GM21367 (cell line): ENCODE measurements at regions not wholly inside any gene's neighbourhood (a gene's known extent, or its start where the extent isn't known, plus 50 kb on each side); places are given as distances from the start of the nearest gene placed in this dataset.
"Not testable (repeated sequence)": the region's sequence is repeated elsewhere in the genome, so short reads cannot be mapped to it uniquely, and the experiment has no call there.

Experiments
- ATAC-seq: cut with Tn5 transposase; IDR thresholded peaks from one replicate; pipeline ENCODE4 v1.9.1; 2021; ENCODE audit not compliant: unreplicated experiment

GRCh38 chr22:49660321-49660720 lies 167.4 kb downstream of the BRD1 start:
- no peak for ATAC-seq

DNA sequence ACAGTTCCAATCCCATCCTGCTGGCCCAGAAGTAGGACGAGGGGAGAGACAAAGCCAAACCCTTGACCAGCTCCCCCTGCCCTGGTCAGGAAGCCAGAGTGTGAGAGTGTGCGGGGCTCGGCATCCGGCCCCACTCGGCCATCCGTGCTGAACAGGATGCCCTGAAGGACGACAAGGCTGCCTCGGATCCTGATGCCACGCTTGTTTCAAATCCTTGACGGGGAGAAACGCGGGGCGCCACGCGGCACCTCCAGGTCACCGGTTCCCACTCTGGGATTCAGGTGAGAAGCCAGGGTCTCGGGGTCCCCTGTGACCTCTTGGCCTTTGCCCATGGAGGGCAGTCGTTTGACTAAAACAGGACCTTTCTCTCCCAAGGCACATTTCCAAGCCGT lies 167.8 kb downstream of the BRD1 start:
- no peak for ATAC-seq

DNA sequence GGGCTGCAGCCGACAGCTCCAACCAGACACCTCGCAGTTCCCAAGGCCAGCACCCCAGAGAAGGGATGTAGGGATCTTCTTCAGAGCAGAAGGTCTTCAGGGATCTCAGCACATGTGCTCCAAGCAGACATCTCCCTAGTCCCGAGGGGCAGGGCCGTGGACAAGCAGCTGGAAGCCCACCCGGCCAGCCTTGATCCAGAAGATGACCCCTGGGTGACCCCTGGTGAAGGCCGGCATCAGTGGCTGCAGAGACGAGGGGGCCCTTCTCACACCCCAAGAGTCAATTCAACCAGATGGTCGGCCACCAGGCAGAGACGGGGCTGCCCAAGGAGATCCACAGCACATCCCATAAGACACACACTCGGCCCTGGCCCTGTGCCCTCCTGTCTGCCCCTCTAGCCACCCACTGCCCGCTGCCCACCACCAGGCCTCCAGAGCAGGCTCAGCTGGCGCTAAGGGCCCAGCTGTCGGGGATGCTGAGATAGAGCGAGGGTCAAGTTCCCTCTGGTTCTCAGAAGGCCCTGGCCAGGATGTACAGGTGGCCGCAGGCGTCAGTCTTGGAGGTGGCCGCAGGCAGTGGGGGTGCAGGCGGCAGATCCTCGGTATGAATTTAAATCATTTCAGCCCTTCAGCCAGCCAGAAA lies 168.3 kb downstream of the BRD1 start:
- no peak for ATAC-seq

- ATAC-seq: no peak
Measured at GRCh38 chr22:49658902-49659280, 168.8 kb downstream of the BRD1 start.

GRCh38 chr22:49657974-49658590 lies 169.6 kb downstream of the BRD1 start:
- ATAC-seq: no peak

DNA sequence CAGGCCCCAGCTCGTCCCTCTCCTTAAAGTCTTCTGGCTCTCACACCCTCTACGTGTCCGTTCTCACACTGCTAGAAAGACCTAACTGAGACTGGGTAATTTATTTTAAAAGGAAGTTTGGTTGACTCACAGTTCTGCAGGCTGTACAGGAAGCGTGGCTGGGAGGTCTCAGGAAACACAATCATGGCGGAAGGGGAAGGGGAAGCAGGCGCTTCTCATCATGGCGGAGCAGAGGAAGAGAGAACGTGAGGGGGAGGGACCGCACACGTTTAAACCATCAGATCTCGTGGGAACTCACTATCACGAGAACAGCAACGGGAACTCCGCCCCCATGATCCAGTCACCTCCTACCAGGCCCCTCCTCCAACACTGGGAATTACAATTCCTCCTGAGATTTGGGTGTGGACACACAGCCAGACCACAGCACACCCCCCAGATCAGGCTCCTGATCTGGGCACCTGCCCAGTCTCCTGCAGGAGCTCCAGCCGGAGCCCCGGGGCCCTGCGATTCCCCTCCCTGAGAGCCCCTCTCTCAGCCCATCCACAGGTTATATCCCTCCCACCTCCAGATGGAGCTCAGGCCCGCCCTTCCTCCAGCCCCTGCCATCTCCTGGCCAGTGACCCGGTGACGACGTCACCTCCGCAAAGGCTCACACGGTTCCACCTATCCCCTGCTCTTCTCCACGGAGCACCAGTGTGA lies 170.2 kb downstream of the BRD1 start:
- no peak for ATAC-seq

- not testable (repeated sequence) for ATAC-seq
Measured at GRCh38 chr22:49656883-49657274, 170.8 kb downstream of the BRD1 start.

- no peak for ATAC-seq
Measured at GRCh38 chr22:49656291-49656851, 171.3 kb downstream of the BRD1 start.

DNA sequence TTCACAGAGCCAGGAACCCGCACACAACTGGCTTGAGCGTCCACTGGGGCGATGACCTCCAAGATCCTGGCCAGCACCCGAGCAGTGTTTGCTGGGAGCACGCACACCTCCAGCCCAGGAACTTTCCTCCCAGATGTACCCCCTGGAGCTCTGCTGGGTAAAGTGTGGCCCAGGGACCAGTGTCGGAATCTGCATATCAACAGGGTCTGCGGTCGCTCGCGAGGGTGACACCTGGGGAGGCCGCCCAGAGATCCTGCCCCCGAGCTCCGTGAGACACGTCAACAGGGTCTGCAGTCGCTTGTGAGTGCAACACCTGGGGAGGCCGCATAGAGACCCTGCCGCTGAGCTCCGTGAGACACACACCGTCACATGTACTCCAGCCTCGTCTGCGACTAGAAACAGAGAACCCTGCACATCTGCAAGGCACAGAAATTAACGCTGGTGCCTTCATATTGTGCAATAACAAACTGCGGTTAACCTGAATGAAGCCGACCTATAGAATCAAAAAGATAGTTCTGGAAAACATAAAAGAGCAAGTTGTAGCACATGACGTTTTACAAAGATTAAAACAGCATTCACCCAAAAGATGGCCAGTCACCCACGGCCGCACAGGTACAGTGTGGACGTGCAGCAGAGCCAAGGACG lies 172.4 kb downstream of the BRD1 start:
- no peak for ATAC-seq

DNA sequence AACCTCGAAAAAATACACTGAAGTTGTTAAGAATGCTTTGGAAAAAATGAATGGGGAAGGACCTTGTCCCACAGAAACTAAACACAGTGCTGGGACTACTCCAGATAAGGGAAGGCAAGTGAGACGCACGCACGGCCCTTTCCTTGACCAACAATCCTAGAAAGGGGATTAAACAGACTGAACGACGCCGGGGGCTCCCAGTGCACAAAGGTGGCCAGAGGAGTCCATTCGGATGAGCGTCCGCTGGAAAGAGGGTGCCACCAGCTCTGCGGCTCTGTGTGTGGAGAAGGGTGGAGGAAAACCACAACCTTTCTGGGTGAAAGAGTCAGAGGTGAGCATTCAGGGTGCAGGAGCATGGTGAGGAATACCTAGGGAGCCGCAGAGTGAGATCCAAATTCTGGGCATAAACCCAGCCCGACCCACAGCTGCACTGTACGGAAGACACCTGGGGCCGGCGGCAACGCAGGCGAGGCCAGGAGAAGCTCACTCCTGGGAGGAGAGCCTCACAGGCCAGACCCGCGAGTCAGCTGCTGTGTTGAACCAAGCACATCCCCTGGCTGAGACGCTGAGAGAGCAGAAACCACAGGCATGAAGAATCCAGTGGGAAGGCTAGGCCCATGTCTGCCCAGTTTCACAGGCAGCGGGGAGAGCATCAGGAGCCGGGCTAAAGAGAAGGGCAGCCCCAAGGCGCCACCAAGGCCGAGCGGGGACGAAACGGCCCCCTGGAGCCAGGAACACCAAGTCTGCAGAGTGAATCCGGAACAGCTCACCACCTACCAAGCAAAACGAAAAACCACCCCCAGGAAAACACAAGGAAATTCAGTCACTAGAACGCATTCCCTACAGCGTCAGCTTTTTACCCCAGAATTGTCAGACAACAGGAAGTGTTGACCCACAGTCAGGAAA lies 177.1 kb downstream of the BRD1 start:
- ATAC-seq: no peak

DNA sequence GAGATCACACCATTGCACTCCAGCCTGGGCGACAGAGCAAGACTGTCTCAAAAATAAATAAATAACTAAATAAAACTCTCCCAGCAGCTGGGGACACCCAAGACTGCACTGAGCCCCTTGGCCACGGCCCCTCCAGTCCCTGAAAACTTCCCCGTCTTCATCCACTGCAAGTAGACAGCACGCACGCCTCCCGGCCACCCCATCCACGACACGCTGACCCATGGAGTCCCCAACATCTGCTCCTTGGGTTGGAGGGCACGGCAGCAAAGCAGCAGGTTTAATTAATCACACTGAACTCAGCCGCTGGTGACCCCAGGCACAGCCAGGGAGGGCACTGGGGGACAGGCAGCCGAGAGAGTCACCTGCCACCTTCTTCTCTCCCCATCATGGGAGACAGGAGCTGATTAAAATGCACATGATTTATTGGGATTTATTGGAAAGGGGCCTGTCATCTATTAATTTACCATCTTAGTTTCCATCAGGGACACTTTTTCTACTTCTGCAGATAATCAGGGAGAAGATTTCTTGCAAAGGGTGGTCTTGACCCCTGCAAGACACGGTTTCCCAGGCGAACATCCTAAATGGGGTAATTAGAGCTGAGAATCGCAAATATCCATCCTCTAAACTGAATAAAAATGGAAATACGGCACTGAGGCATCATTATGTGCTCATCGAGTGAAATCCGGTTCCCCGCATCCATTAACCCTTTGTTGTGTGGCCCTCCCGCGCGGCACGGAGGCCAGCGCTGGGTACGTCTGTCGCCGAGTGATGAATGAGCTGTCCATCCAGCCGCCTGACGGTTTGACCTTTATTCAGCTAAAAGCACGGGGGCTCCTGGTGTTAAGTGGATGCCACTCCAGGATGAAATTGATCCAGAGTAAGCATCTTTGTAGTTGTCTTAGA lies 178.3 kb downstream of the BRD1 start:
- ATAC-seq: no peak

DNA sequence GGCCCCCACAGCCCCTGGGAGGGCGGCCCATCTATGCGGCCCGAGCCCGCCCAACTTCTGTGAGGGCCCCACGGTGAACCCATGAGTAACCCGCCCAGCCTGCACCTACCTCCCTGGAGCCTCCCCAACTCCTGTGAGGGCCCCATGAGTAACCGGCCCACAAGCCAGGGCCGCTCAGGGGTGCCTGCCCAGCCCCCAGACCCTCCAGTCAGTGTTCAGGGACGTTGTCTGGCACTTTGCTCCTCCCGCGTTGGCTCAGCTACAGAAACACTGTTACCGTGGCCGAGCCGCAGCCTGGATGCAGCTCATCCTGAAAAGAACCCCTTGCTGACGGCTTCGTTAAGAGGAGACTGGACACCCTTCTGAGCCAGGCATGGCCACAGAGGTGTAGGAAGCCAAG lies 179.6 kb downstream of the BRD1 start:
- no peak for ATAC-seq

DNA sequence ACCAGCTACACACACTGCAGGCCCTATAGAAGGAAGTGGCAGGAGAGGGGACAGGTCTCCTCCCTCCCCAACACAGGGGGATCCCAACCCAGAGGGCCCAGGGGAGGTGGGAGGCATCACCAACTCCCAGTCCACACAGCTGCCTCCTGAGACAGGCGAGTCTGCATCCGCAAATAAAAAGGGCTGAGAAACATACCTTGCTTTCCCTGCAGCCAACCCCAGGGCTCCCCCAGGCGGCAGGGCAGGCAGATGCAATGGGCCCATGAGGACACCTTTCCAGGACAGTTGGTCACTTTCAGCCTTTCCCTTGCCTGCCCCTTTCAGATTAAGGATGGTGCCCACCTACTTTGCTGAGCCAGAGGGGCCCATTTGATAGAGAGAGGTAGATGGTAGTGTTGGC lies 180.0 kb downstream of the BRD1 start:
- ATAC-seq: no peak

DNA sequence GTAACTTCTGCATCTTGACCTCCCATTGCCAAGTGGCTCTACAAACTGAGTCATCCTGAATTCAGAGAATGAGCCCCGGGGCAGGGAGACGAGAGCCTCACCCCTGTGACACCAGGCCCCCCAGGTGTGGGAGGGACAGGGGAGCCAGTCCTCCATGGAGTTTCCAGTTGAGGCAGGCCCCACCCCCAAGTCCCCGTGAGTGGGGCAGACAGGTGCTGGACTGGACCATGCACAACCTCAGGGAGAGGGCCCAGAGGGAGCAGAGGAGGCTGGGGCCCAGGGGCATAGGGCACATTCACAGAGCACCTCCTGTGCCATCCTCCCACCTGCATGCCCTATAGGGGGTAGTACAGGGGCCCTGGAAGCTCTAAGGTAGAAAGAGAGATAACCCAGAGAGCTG lies 180.8 kb downstream of the BRD1 start:
- ATAC-seq: no peak

- no peak for ATAC-seq
Measured at GRCh38 chr22:49645791-49646550, 181.7 kb downstream of the BRD1 start.

GRCh38 chr22:49645257-49645656 lies 182.4 kb downstream of the BRD1 start:
- ATAC-seq: no peak

GRCh38 chr22:49643998-49644397 lies 183.7 kb downstream of the BRD1 start:
- ATAC-seq: no peak

DNA sequence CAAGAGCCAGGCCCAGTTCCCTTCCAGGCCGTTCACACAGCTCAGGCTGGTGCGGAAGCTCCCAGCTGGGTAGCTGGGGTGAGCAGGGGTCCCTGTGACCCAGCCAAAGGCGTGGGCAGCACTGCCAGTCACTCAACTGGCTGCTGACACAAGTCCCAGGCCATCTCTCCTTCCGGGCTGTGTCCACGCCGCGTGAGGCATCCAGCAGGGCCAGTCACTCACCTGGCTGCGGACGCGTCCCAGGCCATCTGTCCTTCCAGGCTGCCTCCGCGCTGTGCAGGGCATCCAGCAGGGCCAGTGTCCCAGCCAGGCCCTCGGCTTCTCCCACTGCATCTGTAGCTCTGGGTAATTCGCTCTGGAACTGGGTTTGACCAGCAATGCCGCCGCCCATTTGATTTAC lies 184.2 kb downstream of the BRD1 start:
- ATAC-seq: no peak

- ATAC-seq: no peak
Measured at GRCh38 chr22:49642741-49643140, 184.9 kb downstream of the BRD1 start.
